ENCODE measurements at regions not wholly inside any gene's neighbourhood (a gene's known extent, or its start where the extent isn't known, plus 50 kb on each side); places are given as distances from the start of the nearest gene placed in this dataset.

DNA sequence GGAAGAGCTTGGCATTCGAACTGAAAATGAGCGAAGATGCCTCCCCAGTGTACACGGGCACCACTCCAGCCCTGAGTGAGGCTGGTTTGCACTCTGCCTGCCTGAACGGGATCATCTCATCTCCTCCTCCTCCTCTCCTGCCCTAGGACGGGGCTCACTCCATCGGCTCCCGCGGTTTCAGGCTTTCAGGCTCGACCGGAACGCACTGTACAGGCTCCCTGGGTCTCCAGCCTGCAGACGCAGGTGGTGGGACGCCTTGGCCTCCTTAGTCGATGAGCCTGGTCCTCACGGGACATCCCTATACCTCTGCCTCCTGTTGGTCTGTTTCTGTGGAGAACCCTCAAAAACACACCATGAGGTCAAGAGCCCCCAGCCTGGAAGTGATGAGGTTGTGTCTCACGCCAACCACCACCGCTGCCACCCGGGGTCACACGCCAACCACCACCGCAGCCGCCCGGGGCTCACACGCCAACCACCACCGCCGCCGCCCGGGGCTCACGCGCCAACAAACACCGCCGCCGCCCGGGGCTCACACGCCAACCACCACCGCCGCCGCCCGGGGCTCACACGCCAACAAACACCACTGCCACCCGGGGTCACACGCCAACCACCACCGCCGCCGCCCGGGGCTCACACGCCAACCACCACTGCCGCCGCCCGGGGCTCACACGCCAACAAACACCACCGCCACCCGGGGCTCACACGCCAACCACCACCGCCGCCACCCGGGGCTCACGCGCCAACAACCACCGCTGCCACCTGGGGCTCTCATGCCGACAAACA, 56.3 kb downstream of the FOXL3 start:
- TF ChIP-seq, protein P1, sequence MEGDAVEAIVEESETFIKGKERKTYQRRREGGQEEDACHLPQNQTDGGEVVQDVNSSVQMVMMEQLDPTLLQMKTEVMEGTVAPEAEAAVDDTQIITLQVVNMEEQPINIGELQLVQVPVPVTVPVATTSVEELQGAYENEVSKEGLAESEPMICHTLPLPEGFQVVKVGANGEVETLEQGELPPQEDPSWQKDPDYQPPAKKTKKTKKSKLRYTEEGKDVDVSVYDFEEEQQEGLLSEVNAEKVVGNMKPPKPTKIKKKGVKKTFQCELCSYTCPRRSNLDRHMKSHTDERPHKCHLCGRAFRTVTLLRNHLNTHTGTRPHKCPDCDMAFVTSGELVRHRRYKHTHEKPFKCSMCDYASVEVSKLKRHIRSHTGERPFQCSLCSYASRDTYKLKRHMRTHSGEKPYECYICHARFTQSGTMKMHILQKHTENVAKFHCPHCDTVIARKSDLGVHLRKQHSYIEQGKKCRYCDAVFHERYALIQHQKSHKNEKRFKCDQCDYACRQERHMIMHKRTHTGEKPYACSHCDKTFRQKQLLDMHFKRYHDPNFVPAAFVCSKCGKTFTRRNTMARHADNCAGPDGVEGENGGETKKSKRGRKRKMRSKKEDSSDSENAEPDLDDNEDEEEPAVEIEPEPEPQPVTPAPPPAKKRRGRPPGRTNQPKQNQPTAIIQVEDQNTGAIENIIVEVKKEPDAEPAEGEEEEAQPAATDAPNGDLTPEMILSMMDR (IDR thresholded peaks at IDR 0.05), result no peak
- TF ChIP-seq POLR2A (IDR thresholded peaks at IDR 0.05), result no peak

Data from adrenal gland (tissue), 5 donors.